DMS 273 (cell line): ENCODE measurements at regions not wholly inside any gene's neighbourhood (a gene's known extent, or its start where the extent isn't known, plus 50 kb on each side); places are given as distances from the start of the nearest gene placed in this dataset.
"Not testable (repeated sequence)": the region's sequence is repeated elsewhere in the genome, so short reads cannot be mapped to it uniquely, and the experiment has no call there.

Experiments
- DNase-seq: peaks from one replicate; lab custom pipeline; 2025; ENCODE audit not compliant: unreplicated experiment; lab: John Stamatoyannopoulos, UW

DNA sequence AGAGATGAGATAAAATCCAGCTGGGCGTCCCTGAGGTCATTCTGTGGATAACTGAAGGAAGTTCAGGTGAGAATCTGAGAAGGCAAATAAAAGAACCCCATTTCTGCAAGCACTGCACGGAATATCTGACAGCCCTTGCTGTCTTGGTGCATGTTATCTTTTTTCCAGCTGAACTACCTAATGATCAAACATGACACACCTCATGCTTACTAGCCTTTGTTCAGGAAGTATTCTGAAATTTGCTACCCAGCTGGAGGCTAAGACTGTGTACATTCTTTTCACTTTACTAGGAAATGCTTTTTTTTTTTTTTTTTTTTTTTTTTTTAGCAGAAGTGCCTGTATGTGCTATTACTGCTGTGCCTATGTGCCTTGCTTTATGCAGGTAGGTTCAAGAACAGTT lies 718.1 kb downstream of the SMARCA1 start:
- DNase-seq: no peak

DNA sequence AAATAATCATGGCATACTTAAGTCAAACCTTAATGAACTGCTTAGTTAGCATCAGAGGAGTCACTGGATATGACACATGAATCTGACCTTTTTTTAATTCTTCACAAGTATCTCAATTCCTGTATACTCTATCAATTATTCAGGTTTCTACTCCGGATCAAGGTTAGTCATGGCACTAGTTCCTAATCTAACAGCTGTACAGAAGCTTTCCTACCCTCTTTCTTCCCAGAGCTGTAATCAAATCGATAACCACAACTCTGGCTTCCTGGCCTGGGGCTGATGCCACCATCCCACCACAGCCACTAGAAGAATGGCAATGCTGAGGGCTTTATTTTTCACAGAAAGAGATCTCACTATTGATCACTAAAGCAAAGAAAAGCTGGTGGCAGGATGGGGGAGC lies 718.5 kb downstream of the SMARCA1 start:
- DNase-seq: no peak

DNA sequence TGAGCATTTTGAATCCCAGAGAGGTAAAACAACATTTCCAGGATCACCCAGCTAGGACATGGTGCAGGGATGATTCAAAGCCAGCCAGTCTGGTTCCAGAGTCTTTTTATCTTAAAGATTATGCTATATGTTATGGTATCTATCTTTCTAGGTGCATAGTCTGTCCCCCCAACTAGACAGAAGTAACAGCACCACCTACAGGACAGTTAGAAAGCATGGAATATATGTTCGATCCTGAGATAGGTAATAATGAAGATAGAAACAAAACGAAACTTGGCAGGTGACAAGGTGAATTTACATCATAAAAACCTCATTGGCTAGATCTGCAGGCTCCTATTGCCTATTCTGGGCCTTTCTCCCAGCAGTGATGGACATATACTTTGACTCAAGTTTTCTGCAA lies 723.2 kb downstream of the SMARCA1 start:
- DNase-seq: peak; percentile 46

DNA sequence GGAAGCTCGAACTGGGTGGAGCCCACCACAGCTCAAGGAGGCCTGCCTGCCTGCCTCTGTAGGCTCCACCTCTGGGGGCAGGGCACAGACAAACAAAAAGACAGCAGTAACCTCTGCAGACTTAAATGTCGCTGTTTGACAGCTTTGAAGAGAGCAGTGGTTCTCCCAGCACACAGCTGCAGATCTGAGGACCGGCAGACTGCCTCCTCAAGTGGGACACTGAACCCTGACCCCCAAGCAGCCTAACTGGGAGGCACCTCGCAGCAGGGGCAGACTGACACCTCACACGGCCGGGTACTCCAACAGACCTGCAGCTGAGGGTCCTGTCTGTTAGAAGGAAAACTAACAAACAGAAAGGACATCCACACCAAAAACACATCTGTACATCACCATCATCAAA lies 730.9 kb upstream of the ACTRT1 start:
- not testable (repeated sequence) for DNase-seq

DNA sequence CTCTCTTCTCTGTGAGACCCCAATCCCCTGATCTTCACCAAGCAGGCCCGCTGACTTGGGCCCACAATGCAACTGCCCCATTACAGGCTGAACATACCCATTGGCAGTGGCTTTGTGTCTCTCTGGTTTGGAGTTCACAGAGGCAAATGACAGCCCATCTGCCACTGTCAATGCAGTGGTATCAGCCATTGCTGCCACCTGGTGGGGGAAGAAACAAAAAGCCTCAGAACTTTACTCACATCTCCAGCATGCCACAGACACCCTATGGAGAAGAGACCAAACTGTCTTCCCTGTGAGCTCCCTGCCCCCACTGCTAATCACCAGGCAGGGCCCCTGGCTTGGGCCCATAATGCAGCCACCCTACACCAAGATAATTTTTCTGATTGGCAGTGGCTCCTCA lies 729.3 kb upstream of the ACTRT1 start:
- DNase-seq: peak; percentile 81

DNA sequence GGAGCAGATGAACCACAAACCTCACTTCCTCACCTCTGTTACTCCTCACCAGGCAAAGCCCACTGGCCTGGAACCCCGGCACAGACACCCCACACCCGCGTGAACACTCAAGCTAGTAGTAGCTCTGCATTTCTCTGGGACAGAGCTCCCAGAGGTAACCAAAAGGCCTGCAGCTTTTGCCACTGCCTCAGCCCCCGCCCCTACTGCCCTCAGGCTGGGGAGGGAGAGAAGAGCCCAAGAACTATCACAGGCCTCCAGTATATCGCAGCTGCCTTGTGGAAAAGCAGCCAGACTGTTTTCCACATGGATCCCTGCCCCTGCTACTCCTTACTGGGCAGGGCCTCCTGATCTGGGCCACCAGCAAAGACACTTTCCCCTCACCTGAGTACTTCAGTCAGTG lies 728.7 kb upstream of the ACTRT1 start:
- DNase-seq: no peak

DNA sequence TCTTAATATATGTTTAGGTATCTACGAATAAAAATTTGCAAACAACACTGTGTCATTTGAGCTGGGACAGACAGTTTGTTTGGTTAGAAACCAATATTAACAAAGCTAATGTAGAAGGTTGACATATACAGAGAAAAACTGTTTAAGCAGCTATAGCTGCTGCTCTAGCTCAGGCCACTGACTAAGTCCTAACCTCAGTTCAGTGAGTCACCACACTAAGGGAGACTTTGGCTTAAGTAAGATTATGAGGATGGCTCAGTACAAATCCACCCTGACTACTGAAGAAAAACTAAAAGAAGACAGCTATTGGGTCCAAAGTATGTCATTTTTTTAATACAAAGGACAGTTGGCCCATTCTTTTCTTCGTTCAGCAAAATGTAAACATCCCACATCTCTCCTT lies 717.3 kb upstream of the ACTRT1 start:
- no peak for DNase-seq

DNA sequence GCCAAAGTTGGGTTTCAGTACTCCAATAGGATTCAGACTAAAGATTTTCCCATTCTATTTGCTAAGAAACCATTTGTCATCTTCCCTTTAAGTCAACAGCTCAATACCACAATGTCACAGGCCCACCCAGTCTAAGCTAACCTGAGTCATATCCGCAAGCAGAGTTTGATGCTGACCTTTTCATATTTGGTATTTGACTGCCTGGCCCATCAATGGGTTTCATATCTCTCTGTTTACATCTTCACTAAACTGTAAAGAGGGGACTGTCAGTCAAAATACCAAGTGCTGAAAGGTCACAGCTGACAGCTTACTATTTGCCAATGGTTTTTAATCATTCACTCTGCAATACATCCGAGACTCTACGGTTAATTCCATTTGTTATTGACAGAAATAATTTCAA lies 707.5 kb upstream of the ACTRT1 start:
- no peak for DNase-seq

DNA sequence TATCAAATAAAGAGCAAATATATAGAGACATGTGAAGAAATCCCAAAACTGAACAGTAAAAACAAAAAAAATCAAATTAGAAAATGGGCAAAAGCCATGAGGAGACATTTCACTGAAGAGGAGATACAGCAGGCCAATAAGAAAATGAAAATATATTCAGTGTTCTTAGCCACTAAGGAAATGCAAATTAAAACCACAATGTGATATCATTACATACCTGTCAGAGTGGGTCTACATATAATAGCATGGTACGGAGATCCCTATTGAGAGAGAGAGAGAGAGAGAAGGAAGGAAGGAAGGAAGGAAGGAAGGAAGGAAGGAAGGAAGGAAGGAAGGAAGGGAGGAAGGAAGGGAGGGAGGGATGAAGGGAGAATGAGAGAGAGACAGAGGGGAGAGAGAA lies 707.0 kb upstream of the ACTRT1 start:
- DNase-seq: no peak

DNA sequence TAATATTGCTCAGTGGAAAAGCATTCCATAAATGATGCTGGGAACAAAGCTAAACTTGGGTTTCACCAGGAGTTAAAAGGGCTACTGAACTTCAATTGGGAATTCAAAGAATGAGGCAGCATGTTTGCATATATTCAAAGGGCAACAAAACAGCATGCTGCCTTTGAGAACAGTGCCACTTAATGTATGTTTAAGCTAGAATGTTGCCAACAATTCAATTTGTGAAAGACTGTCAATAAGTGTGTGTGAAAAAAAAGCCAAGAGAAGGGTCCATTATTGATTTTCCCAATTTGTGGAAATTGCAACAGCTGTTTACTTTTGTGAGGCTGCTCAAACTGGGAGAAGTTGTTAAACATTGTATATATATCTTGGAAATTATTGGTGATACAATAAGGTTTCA lies 701.9 kb upstream of the ACTRT1 start:
- DNase-seq: no peak

DNA sequence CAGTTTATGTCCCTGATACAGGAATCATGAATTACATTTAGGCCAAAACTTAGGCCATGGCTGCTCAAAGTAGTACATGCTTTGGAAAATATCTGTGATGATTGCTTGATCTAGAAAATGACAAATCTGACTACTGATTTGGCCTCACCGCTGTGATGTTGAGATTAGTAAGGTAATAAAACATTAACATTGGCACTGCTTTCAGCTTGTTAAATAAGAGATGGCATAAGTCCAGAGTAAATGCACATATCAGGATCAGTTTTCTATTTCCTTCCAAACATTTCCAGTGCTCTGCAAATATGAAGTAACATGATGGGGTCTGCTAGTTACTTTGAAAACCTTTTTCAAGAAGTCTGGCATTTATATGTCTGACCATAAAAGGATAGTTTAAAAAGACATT lies 687.3 kb upstream of the ACTRT1 start:
- DNase-seq: no peak

DNA sequence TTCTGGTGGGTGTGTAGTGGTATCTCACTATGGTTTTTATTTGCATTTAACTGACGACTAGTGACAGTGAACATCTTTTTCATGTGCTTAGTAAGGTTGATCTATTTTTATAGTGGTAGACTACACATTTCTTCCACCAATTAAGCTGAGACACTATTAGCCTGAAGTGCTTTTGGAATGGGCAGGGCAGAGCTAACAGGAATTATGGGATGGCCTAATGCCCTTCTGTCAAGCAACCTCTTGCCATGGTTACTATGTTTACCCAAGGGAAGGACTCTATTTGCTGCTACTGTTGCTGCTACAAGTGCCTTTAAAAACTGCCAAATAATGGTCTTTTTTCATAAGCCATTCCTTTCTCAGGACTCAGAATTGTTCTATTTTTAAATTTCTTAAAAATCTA lies 676.7 kb upstream of the ACTRT1 start:
- DNase-seq: peak; percentile 12

DNA sequence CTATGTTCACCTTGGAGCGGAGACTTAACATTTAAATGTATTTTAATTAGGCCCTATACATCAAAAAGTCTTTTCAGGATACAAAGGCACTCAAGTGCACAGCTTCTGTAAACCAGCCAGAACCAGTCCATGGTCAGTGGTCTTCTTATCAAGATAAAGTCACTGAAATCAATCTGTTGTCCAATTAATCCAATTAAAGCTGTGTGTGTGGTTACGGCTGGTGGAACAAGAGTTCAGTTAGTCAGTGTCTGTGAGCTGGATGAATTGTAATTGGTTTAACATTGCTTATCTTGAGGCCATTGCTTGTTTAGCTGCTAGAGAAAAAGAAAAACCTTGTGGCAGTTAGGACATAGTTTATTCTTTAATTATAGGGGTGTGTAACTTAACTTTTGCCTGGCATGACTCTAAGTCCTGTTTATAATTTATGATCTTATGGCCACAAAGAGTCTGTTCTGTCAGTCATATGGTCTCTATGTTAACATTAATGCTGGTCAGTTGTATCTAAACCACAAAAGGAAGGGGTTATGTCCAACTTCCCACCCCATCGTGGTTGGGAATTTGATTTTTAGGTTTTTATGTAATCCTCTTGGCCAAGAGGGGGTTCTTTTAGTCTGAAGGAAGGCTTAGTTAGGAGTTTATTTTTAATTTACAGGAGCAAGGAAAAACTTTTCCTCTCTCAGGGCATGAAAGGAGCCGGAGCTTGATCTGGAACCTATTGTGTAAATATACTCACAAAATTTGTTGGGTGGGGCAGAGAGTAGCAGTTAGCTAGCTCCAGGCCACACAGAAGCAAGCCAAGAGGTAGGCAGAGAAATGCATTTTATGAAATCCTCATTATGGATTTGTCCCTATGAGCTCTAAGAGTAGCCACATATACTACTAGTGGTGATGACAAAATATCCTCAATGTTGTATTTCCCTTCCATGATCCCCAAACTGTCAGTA lies 665.7 kb upstream of the ACTRT1 start:
- peak; percentile 3 for DNase-seq

DNA sequence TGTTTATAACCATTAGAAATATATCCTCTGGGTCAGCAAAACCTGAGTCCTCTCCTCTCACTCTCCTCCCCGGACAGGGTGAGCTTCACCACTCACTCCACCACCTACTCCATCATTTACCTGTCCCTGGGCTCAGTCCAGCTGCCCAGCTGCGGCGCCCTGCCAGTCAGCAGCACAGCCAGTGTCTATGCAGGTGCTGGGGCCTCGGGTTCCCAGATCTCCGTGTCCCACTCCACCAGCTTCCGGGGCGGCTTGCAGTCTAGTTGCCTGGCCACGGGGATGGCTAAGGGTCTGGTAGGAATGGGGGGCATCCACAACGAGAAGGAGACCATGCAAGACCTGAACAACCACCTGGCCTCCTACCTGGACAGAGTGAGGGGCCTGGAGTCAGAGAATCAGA lies 662.2 kb upstream of the ACTRT1 start:
- no peak for DNase-seq

DNA sequence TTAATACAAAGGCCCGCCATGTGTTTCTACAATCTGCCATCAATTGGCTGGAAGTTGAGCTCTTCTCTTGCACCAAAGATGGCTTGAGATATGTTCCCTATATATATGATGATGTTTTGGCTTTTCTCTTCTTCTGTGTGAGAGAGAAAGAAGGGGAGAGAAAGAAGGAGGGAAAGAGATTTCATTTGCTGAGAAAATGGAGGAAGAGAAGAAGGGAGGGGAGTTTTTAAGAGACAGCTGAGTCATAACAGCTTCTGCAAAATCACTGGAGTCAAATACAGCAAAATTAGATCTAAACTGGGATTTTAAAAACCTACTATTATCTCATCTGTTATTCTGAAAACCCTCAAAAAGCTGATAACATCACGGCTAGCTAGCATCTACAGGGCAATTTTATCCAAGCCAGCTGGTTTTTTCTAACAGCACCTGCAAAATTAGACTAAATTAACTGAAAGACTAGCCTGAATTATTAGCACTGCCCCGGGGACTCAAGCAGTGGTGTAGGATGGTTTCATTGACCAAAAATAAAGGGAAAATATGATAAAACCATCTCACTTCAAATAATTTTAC lies 647.6 kb upstream of the ACTRT1 start:
- peak; percentile 27 for DNase-seq

DNA sequence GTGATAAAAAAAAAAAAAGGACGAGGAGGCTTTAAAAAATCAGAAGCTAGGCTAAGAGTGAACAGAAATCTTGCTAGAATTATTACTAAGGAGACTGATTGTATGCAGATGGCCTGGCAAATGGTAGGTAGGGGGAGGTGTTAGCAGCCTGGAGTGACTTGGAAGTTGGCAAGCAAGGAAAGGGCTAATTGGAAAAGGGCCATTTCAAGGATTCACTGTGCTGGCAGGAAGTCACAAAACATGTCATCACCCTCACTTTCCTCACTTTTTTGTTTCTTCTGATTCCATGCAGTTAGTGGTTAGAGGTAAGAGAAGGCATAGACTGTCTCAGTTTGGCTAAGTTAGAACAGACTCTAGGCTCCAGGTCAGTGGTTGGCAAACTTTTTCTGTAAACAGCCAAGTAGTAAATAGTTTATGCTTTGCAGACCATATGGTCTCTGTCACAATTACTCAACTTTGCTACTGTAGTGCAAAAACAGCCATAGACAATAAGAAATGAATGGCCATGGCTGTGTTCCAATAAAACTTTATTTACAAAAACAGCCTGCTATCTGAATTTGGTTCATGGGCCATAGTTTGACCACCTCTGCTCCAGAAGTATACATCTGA lies 646.5 kb upstream of the ACTRT1 start:
- DNase-seq: peak; percentile 87

DNA sequence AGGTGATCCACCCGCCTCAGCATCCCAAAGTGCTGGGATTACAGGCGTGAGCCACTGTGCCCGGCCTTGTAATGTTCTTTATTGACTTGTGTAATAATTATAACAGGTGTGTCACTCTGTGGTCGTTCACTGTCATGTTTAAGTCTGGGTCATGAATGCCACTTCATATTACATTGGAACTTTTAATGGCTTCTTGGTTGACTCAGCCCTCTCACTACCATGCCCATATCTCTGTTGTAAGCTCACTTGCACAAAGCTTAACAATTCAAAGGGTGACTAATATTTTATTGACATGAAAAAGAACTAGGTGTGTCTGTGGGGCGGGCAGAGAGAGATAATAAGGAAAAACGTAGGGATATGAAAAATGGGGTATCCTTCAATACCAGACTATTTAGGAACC lies 639.7 kb upstream of the ACTRT1 start:
- no peak for DNase-seq

DNA sequence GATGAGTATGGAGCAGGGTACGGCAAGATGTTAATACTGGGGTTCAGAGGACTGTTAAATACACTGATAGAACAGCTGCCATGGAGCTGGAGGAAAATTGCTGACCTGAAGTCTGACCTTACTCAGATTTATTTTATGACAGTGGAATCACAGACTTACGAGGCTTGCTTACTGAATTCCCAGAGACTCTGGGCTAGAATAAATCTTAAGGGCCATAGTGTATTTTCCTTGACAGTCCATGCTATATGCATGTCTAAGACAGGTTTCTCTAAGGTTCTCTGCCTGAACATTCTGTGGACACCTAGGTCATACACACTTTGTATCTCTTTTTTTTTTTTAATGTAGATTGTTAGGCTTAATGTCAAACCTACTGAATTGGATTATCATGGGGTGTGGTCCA lies 633.2 kb upstream of the ACTRT1 start:
- no peak for DNase-seq

DNA sequence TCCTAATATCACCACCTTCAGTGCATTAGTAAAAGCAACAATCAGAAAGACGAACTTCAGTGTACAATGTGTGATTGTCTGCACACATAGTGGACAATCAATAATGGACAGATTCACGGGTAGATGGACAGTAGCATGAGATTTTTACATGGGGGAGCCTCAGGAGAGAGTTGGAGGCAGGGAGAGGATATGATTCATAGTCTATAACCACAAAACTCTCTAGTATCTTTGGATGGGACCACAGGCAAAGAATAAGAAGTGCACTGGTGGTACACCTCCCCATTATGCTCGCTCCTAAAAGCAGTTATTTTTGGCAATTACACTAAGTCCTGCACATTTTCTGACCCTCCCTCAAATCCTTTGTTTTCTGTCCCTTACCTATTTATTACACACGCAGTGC lies 624.4 kb upstream of the ACTRT1 start:
- no peak for DNase-seq

DNA sequence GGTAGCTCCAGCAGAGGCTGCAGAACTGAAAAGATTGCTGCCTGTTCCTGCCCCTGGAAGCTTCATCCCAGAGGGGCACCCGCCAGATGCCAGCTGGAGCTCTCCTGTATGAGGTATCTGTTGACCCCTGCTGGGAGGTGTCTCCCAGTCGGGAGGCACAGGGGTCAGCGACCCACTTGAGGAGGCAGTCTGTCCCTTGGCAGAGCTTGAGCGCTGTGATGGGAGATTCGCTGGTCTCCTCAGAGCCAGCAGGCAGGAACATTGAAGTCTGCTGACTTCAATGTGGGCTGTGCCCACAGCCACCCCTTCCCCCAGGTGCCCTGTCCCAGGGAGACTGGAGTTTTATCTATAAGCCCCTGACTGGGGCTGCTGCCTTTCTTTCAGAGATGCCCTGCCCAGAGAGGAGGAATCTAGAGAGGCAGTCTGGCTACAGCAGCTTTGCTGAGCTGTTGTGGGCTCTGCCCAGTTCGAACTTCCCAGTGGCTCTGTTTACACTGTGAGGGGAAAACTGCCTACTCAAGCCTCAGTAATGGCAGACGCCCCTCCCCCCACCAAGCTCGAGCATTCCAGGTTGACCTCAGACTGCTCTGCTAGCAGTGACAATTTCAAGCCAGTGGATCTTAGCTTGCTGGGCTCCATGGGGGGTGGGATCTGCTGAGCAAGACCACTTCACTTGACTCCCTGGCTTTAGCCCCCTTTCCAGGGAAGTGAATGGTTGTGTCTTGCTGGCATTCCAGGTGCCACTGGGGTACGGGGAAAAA lies 622.3 kb upstream of the ACTRT1 start:
- not testable (repeated sequence) for DNase-seq

DNA sequence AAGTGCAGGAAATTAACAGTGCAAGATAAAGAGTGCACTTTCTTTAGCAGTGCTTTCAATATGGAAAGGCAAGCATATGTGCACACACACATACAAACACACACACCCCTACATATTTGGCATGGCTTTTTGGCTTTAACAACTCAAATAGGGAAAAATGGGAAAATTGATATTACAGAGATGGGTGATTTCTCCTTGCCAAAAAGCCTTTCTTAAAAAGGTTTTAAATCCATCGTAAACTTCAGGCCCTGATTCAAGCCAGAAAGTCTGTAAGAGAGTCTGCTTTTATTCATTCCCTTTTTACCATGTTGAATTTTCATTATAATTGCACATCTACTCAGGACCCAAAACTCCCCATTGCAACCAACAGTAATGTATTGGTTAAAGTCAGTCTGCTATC lies 612.0 kb upstream of the ACTRT1 start:
- DNase-seq: no peak
